Liver (tissue), 3 donors: ENCODE measurements at regions not wholly inside any gene's neighbourhood (a gene's known extent, or its start where the extent isn't known, plus 50 kb on each side); places are given as distances from the start of the nearest gene placed in this dataset.

Source experiments
- GABPA ChIP-seq, 2 donors: IDR thresholded peaks in 1 of 2; conservative IDR thresholded peaks in 1 of 2; 2 replicates each; pipeline ENCODE4 v1.6.1; 2016; ENCODE audit warnings: antibody characterized with exemption in 2 of 2, mild to moderate bottlenecking in 1 of 2, moderate library complexity in 1 of 2
- JUND ChIP-seq, 2 donors: IDR thresholded peaks; 2 replicates each; pipeline ENCODE4 v1.6.1; 2016; ENCODE audit warnings: antibody characterized with exemption in 2 of 2
- YY1 ChIP-seq: IDR thresholded peaks from 2 replicates; pipeline ENCODE4 v1.6.1; 2016; ENCODE audit warnings: antibody characterized with exemption, mild to moderate bottlenecking
- TF ChIP-seq, protein P1 (sequence below): IDR thresholded peaks from 2 replicates; pipeline ENCODE4 v1.6.1; 2016; ENCODE audit warnings: antibody characterized with exemption, mild to moderate bottlenecking
- TF ChIP-seq, protein P2 (sequence below): fragments of 150-350 bp; IDR thresholded peaks from 2 replicates; pipeline ENCODE4 v1.5.1; 2017; ENCODE audit warnings: improper control_type of control experiment, low read depth, low read length; ENCODE audit not compliant: missing input control
- TF ChIP-seq, protein P3 (sequence below): IDR thresholded peaks from 2 replicates; pipeline ENCODE4 v1.6.1; 2016; ENCODE audit warnings: antibody characterized with exemption
- donor health status: healthy.
- donor health status: healthy.

DNA sequence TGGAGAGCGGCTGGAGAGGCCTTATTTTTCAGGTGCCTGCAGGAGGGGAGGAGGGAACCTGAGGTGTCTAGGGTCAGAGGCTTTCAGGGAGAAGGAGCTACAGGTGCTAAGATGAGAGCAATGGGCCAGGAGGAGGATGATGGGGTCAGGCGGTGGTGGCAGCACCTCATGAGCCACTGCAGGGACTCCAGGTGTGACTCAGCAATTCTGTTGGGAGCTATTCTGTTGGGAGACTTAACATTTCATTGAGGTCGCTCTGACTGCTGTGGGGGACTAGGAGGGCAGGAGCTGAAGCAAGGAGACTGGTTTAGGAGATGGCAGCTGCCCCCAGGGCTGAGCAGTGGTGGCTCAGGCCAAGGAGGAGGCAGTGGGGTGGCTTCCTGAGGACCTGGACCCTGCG is 65.0 kb downstream of the CLDN34 start:
- TF ChIP-seq, protein P1, sequence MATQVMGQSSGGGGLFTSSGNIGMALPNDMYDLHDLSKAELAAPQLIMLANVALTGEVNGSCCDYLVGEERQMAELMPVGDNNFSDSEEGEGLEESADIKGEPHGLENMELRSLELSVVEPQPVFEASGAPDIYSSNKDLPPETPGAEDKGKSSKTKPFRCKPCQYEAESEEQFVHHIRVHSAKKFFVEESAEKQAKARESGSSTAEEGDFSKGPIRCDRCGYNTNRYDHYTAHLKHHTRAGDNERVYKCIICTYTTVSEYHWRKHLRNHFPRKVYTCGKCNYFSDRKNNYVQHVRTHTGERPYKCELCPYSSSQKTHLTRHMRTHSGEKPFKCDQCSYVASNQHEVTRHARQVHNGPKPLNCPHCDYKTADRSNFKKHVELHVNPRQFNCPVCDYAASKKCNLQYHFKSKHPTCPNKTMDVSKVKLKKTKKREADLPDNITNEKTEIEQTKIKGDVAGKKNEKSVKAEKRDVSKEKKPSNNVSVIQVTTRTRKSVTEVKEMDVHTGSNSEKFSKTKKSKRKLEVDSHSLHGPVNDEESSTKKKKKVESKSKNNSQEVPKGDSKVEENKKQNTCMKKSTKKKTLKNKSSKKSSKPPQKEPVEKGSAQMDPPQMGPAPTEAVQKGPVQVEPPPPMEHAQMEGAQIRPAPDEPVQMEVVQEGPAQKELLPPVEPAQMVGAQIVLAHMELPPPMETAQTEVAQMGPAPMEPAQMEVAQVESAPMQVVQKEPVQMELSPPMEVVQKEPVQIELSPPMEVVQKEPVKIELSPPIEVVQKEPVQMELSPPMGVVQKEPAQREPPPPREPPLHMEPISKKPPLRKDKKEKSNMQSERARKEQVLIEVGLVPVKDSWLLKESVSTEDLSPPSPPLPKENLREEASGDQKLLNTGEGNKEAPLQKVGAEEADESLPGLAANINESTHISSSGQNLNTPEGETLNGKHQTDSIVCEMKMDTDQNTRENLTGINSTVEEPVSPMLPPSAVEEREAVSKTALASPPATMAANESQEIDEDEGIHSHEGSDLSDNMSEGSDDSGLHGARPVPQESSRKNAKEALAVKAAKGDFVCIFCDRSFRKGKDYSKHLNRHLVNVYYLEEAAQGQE = no peak
- TF ChIP-seq, protein P2, sequence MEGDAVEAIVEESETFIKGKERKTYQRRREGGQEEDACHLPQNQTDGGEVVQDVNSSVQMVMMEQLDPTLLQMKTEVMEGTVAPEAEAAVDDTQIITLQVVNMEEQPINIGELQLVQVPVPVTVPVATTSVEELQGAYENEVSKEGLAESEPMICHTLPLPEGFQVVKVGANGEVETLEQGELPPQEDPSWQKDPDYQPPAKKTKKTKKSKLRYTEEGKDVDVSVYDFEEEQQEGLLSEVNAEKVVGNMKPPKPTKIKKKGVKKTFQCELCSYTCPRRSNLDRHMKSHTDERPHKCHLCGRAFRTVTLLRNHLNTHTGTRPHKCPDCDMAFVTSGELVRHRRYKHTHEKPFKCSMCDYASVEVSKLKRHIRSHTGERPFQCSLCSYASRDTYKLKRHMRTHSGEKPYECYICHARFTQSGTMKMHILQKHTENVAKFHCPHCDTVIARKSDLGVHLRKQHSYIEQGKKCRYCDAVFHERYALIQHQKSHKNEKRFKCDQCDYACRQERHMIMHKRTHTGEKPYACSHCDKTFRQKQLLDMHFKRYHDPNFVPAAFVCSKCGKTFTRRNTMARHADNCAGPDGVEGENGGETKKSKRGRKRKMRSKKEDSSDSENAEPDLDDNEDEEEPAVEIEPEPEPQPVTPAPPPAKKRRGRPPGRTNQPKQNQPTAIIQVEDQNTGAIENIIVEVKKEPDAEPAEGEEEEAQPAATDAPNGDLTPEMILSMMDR = no peak
- TF ChIP-seq JUND (IDR thresholded peaks at IDR 0.05) (no peak), YY1 (no peak), GABPA (IDR thresholded peaks at IDR 0.05 in 1 of 2, conservative IDR thresholded peaks at IDR 0.05 in 1 of 2) (no peak)
- TF ChIP-seq, protein P3, sequence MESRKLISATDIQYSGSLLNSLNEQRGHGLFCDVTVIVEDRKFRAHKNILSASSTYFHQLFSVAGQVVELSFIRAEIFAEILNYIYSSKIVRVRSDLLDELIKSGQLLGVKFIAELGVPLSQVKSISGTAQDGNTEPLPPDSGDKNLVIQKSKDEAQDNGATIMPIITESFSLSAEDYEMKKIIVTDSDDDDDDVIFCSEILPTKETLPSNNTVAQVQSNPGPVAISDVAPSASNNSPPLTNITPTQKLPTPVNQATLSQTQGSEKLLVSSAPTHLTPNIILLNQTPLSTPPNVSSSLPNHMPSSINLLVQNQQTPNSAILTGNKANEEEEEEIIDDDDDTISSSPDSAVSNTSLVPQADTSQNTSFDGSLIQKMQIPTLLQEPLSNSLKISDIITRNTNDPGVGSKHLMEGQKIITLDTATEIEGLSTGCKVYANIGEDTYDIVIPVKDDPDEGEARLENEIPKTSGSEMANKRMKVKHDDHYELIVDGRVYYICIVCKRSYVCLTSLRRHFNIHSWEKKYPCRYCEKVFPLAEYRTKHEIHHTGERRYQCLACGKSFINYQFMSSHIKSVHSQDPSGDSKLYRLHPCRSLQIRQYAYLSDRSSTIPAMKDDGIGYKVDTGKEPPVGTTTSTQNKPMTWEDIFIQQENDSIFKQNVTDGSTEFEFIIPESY = no peak
